ENCODE measurements at regions not wholly inside any gene's neighbourhood (a gene's known extent, or its start where the extent isn't known, plus 50 kb on each side); places are given as distances from the start of the nearest gene placed in this dataset.
"Not testable (repeated sequence)": the region's sequence is repeated elsewhere in the genome, so short reads cannot be mapped to it uniquely, and the experiment has no call there.

- no peak for DNase-seq (ENCODE audit: low read depth)
Observed at GRCh38 chr1:148263906-148264255, 111.8 kb upstream of the NBPF11 start.

DNA sequence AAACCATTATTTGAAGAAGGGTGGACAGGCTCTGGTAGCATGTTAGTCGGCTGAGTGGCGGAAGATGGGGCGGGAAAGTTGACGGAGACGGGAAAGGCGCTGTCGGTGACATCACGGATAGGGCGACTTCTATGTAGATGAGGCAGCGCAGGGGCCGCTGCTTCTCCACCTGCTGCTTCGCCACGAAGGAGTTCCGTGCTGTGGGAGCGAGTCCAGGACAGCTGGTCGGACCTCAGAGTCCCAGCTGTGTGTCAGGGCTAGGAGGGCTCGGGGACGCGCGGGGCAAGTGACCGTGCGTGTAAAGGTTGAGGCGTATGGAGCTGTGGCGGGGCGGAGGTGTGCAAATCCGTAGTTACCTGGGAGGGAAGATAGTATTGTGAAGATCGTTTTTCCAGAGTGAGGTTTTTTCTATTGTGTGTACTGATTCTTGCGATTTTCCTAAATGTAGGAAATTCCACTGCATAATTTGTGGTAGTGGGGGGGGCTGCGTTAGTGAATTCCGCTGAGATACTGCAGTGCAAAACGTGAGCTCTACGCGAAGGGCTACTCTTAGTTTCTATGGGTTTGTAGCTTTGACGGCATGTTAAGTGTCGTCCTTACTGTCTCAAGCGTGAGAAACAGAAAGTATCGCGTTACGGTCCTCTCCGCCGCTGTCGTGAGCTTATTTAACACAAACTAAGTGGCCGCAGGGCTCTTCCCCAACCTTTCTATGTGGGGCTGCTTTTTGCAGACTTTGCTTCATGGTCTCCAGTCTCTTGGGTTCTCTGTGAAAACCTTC lies 111.2 kb upstream of the NBPF11 start:
- DNase-seq (ENCODE audit: low read depth) = peak; percentile 61

DNA sequence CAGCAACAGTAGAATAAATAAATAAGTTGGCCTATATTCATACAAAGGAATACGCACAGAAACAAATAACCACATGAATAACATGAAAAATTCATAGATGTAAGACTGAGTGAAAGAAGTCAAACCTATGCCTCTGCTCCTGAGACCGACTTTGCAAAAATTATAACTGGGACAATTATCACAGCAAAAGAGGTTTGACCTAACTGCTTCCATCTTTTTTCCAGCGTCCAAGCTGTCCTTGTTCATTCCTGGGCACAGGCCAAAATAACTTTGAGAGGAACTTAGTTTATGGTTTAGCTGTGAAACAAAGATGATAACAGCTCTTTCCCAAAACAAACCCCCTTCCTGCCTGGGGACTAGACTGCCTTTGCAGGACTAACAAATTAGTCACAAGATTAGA lies 109.6 kb upstream of the NBPF11 start:
- not testable (repeated sequence) for DNase-seq (ENCODE audit: low read depth)

- not testable (repeated sequence) for DNase-seq (ENCODE audit: low read depth)
Observed at GRCh38 chr1:148257886-148258285, 105.8 kb upstream of the NBPF11 start.

DNA sequence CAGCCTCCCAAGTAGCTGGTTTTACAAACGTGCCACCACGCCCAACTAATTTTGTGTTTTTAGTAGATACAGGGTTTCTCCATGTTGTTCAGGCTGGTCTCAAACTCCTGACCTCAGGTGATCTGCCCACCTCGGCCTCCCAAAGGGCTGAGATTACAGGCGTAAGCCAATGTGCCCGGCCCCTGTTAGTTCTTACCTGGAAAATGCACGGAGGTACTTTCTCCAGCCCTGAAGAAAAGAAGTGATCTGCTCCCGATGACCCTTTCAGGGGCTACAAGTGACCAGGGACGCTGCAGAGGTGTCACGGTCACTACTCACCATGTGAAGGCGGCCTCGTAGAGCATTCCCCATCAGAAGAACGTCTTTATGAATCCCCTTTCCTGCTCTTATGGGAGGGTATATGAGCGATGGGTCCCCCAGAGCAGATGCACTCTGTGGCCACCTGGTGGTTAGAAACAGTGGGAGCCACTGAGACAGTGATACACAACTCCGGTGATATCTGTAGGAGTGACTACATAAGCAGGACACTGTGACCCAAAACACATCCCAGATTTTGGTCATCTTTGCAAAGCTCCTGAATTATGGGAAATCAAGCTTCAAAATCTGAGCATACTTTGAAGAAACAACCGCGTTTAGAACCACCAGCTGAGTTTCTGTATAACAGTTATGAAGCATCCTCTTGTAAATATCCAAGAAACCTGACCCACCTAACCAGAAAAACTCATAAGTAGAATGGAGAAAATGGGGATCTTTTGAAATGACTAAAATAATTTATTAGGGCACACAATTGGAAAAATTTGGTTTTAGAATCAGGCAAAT lies 102.7 kb upstream of the NBPF11 start:
- not testable (repeated sequence) for DNase-seq (ENCODE audit: low read depth)

DNA sequence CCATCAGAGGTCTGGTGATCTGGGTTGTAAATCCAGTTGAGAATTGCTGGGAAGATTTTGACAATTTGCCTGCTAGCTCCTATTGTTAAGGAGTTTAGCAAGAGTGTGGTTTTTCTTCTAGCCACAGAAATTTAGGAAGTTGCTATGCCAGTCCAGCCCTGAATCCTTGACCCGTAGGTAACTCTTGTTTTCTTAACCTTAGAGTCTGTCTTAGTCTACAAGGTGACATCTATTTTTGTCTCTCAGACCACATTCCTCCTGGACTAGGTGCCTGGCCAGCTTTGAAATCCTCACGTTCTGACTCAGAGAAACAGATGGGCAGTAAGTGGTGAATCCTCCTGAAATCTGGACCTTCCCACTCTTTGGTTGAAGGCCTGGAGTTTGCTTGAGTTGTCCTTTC lies 101.7 kb upstream of the NBPF11 start:
- DNase-seq (ENCODE audit: low read depth) = not testable (repeated sequence)

DNA sequence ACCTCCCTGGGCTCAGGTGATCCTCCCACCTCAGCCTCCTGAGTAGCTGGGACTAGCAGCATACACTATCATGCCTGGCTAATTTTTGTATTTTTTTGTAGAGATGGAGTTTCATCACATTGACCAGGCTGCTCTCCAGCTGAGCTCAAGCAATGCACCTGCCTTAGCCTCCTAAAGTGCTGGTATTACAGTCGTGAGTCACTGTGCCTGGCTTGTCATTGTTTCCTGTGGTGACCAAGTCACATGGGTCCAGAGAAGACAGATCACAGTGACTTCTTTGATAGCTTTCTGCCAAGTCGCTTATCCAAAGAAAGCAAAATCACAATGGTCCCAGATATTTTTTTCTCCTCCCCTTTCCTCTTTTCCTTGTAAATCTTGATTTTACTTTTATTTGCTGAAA lies 96.7 kb upstream of the NBPF11 start:
- DNase-seq (ENCODE audit: low read depth) = not testable (repeated sequence)

- not testable (repeated sequence) for DNase-seq (ENCODE audit: low read depth)
Observed at GRCh38 chr1:148246258-148246861, 94.3 kb upstream of the NBPF11 start.

DNA sequence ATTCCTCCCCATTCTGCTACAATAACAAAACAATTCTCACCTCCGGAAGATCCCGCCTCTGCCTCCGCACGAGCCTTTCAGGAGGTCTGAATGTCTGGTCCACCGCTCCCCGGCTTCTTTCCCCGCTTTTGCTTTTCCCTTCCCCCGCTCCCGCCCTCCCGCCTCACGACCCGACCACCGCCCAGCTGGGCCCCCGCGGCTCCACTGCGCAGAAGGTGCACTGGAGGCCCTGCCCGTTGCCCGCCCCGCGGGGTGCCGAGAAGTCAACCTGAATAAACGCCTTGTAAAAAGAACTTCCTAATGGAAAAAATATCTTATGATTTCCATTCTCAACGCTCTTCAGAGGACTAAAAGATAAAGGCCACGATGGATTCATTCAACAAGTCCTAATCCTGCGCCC lies 93.8 kb upstream of the NBPF11 start:
- not testable (repeated sequence) for DNase-seq (ENCODE audit: low read depth)

GRCh38 chr1:148245443-148245842 lies 93.4 kb upstream of the NBPF11 start:
- not testable (repeated sequence) for DNase-seq (ENCODE audit: low read depth)

GRCh38 chr1:148233250-148233649 lies 81.2 kb upstream of the NBPF11 start:
- not testable (repeated sequence) for DNase-seq (ENCODE audit: low read depth)

- not testable (repeated sequence) for DNase-seq (ENCODE audit: low read depth)
Observed at GRCh38 chr1:148228846-148229245, 76.8 kb upstream of the NBPF11 start.

GRCh38 chr1:148222399-148223159 lies 70.5 kb upstream of the NBPF11 start:
- DNase-seq (ENCODE audit: low read depth) = not testable (repeated sequence)

GRCh38 chr1:148221593-148221992 lies 69.5 kb upstream of the NBPF11 start:
- DNase-seq (ENCODE audit: low read depth) = not testable (repeated sequence)

DNA sequence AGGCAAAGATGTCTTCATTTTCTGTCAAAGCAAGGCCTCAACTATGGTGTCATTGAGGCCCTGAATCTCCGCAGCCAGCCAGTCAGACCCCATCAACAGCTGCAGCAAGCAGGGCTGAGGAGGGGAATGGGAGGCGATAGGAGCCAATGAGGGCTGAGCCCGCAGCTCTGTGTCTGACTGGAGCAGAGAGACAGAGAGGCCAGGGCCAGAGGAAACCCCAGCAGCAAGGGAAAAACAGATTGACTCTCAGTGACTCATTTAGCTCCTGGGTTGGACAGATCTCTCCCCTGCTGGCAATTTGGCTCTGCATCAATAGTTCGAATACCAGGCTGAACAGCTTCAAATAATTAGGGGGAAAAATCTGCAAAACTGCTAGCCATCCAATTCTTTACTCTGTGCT lies 67.1 kb upstream of the NBPF11 start:
- not testable (repeated sequence) for DNase-seq (ENCODE audit: low read depth)

GRCh38 chr1:148211191-148211590 lies 59.1 kb upstream of the NBPF11 start:
- DNase-seq (ENCODE audit: low read depth) = not testable (repeated sequence)

- DNase-seq (ENCODE audit: low read depth) = not testable (repeated sequence)
Observed at GRCh38 chr1:148210624-148211023, 58.5 kb upstream of the NBPF11 start.

- DNase-seq (ENCODE audit: low read depth) = not testable (repeated sequence)
Observed at GRCh38 chr1:148210166-148210565, 58.1 kb upstream of the NBPF11 start.

- not testable (repeated sequence) for DNase-seq (ENCODE audit: low read depth)
Observed at GRCh38 chr1:148202013-148202412, 49.9 kb upstream of the NBPF11 start.
